HG03139 (cell line): ENCODE measurements at regions not wholly inside any gene's neighbourhood (a gene's known extent, or its start where the extent isn't known, plus 50 kb on each side); places are given as distances from the start of the nearest gene placed in this dataset.
"Not testable (repeated sequence)": the region's sequence is repeated elsewhere in the genome, so short reads cannot be mapped to it uniquely, and the experiment has no call there.

Source experiments
- ATAC-seq: cut with Tn5 transposase; IDR thresholded peaks from one replicate; pipeline ENCODE4 v1.9.1; 2021; ENCODE audit not compliant: unreplicated experiment

GRCh38 chr14:29982171-29982570, 54.5 kb upstream of the PRKD1 start:
- no peak for ATAC-seq

- ATAC-seq = no peak
Observed at GRCh38 chr14:29982993-29983392, 55.3 kb upstream of the PRKD1 start.

- not testable (repeated sequence) for ATAC-seq
Observed at GRCh38 chr14:29990344-29990857, 62.8 kb upstream of the PRKD1 start.

- no peak for ATAC-seq
Observed at GRCh38 chr14:29990993-29991392, 63.3 kb upstream of the PRKD1 start.

- ATAC-seq = no peak
Observed at GRCh38 chr14:29993143-29993542, 65.5 kb upstream of the PRKD1 start.

GRCh38 chr14:29999013-29999539, 71.4 kb upstream of the PRKD1 start:
- no peak for ATAC-seq

GRCh38 chr14:30002859-30003258, 75.2 kb upstream of the PRKD1 start:
- no peak for ATAC-seq

GRCh38 chr14:30005114-30005808, 77.6 kb upstream of the PRKD1 start:
- no peak for ATAC-seq

- no peak for ATAC-seq
Observed at GRCh38 chr14:30006695-30007094, 79.0 kb upstream of the PRKD1 start.

GRCh38 chr14:30015489-30015888, 87.8 kb upstream of the PRKD1 start:
- no peak for ATAC-seq

- no peak for ATAC-seq
Observed at GRCh38 chr14:30016002-30016401, 88.4 kb upstream of the PRKD1 start.

- no peak for ATAC-seq
Observed at GRCh38 chr14:30017370-30017993, 89.8 kb upstream of the PRKD1 start.

- ATAC-seq = no peak
Observed at GRCh38 chr14:30020271-30020670, 92.6 kb upstream of the PRKD1 start.

GRCh38 chr14:30020687-30021086, 93.0 kb upstream of the PRKD1 start:
- no peak for ATAC-seq

GRCh38 chr14:30023350-30023749, 95.7 kb upstream of the PRKD1 start:
- not testable (repeated sequence) for ATAC-seq

- no peak for ATAC-seq
Observed at GRCh38 chr14:30034152-30034551, 106.5 kb upstream of the PRKD1 start.

- no peak for ATAC-seq
Observed at GRCh38 chr14:30035361-30035760, 107.7 kb upstream of the PRKD1 start.

GRCh38 chr14:30045720-30046119, 118.1 kb upstream of the PRKD1 start:
- ATAC-seq = no peak

- no peak for ATAC-seq
Observed at GRCh38 chr14:30053103-30053502, 125.5 kb upstream of the PRKD1 start.

GRCh38 chr14:30054201-30054600, 126.6 kb upstream of the PRKD1 start:
- no peak for ATAC-seq

- no peak for ATAC-seq
Observed at GRCh38 chr14:30058401-30058800, 130.8 kb upstream of the PRKD1 start.

GRCh38 chr14:30063746-30064145, 136.1 kb upstream of the PRKD1 start:
- ATAC-seq = no peak
